SK-MEL-5 (cell line): ENCODE measurements at regions not wholly inside any gene's neighbourhood (a gene's known extent, or its start where the extent isn't known, plus 50 kb on each side); places are given as distances from the start of the nearest gene placed in this dataset.
"Not testable (repeated sequence)": the region's sequence is repeated elsewhere in the genome, so short reads cannot be mapped to it uniquely, and the experiment has no call there.

Experiments used
- DNase-seq: peaks from one replicate; pipeline ENCODE4 v3.0.0-alpha.2; 2016; ENCODE audit warnings: low read depth, low spot score
- in situ Hi-C: cut with HindIII; loops from 2 replicates; pipeline ENCODE4 v1.10.0; 2016; ENCODE audit warnings: low sequenced_read_pairs, high pct_unique_total_duplicates, low pct_unique_long_range_greater_than_20kb

DNA sequence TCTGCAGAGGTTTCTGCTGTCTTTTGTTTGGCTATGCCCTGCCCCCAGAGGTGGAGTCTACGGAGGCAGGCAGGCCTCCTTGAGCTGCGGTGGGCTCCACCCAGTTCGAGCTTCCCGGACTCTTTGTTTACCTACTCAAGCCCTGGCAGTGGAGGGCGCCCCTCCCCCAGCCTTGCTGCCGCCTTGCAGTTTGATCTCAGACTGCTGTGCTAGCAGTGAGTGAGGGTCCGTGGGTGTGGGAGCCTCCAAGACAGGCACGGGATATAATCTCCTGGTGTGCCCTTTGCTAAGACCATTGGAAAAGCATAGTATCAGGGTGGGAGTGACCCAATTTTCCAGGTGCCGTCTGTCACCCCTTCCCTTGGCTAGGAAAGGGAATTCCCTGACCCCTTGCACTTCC, 137.0 kb downstream of the DMRT2 start:
- in situ Hi-C loops, DNase-seq: not testable (repeated sequence)

DNA sequence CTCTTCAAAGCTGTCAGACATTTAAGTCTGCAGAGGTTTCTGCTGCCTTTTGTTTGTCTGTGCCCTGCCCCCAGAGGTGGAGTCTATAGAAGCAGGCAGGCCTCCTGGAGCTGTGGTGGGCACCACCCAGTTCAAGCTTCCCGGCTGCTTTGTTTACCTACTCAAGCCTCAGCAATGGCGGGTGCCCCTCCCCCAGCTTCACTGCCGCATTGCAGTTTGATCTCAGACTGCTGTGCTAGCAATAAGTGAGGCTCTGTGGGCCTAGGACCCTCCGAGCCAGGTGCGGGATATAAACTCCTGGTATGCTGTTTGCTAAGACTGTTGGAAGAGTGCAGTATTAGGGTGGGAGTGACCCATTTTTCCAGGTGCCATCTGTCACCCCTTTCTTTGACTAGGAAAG, 145.5 kb downstream of the DMRT2 start:
- DNase-seq, in situ Hi-C loops: not testable (repeated sequence)

- in situ Hi-C loops: no loop called here
- DNase-seq: no peak
Measured at GRCh38 chr9:1198085-1198484, 147.9 kb downstream of the DMRT2 start.

DNA sequence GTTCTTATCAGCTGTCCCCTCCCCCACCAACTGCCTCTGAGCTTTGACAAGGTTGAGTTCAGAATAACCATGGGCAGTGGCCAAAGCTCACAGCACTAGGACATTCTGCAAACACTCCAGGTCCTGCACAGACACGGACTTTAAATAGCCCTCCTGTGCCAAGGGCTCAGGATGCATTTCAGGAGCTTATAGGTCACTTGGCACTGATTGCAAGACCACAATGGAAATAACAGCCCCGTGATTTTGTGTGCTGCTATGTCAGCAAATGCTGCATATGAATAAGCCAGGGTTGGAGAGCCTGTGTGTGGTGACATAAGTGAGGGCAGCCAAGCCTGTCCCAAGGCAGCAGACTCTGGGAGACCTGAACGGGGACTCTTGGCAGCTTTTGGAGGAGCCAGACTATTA, 150.7 kb downstream of the DMRT2 start:
- DNase-seq: no peak
- in situ Hi-C loops: no loop called here

DNA sequence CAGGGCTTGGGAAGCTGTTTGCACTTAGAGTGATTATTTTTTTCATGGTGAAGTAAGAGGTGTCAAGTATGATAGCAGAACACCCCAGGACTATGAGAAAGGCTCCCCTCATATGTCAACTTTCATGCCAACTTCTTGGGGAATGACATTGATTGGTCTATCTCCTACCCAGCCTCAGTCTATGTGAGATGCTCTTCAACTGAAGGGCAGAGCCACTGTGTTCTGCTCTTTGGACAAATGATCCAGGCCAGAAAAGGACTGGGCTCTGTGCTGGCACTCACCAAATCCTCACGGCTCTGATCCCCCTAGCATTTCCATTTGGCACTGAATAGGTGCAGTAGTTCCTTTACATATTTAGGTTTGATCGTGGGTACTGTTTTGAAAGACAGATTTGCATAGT, 151.1 kb downstream of the DMRT2 start:
- no peak for DNase-seq
- in situ Hi-C loops: no loop called here

- in situ Hi-C loops: no loop called here
- no peak for DNase-seq
Measured at GRCh38 chr9:1201901-1202300, 151.7 kb downstream of the DMRT2 start.

- DNase-seq: no peak
- in situ Hi-C loops: no loop called here
Measured at GRCh38 chr9:1202512-1203280, 152.5 kb downstream of the DMRT2 start.

DNA sequence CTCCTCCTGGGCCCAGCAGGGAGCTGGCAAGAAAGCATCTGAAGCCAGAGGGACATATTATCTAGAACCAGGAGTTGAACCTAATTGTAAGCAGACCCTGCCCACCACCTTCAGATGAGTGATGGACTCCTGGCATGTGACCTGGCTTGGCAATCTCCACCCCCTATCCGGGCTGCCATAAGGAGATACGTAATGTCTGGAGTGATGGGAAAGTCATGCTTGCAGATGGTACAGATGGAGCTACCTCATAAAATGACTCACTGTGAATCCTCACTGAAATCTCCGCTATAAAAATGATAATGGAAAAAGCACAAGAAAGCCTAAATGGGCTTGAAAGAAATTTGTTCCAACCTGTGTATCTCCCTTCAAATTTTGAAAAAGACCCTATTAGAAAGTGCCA, 157.5 kb downstream of the DMRT2 start:
- DNase-seq: no peak
- in situ Hi-C loops: no loop called here

DNA sequence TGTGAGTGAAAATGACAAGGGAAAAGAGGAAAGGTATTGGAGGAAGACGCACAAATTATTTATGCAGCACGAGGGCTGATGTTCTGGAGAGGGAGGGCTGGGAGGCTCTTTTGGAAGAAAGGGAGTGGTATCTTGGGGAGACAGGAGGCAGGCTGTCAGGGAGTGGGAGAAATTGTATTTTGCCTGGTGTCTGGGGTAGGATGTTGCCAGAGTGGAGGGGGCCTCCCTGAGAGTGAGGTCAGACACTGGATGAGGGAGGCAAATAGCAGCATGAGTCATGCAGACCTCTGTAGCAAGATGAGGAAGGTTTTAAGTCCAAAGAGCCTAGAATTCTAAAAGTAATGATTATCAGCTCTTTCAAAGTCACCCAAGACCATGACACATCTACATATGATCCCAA, 158.0 kb downstream of the DMRT2 start:
- no peak for DNase-seq
- in situ Hi-C loops: no loop called here

DNA sequence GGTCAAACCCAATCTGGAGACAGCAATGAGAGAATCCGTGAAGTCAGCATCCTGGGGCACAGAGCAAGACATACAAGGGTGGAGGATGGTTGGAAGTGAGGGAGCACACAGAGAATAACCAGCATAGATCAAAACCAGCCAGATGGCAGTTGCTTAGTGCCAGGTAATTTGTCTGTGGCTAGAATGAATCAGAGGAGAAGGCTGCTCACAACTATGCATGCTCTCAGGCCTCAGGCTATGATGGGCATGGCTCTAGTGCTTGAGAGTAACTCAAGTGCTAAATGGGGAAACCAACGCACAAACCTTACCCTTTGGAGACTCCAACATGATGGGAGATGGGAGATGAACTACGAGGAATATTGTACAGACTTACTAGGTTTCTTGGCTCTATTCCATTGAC, 160.8 kb downstream of the DMRT2 start:
- no peak for DNase-seq

DNA sequence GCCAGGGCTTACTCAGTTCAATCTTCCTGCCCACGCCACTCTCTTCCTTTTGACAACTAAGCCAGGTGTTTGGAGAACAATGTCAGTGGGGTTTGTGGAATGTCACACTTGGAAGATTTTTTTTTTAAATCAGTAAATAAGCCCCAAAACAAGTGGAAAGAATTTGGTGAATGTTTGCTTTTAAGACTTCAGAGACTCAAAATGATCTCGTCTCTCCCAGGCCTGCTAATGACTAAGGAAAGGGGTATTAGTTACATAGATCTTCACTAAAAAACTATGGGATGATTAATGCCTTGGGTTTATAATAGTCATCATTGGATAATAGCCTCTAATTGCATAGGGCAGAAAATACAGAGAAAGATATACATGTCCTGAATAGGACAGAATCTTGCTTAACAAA, 166.4 kb downstream of the DMRT2 start:
- in situ Hi-C loops: no loop called here
- no peak for DNase-seq

More for the DNA sequence above, 160.8 kb downstream of the DMRT2 start:
- in situ Hi-C loops: no loop called here

GRCh38 chr9:1217076-1217475, 166.9 kb downstream of the DMRT2 start:
- DNase-seq: no peak

DNA sequence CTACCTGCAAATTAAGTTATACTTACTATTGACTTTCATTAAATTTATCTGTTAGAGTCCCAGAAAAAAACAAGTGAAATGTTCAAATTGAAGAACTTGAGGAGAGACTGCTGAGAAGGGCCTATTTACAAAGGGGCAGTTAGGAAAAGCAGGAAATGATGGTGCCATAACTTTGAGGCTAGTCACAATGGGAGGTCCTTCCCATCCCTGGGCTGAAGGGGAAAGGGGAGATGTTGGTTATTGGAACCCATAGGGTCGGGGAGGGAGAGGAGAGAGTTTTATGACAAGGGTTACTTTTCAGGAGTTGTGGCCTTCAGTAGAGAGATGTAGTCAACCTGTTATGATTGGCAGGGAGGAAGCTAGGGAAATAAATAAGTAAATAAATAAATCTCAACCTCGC, 169.1 kb downstream of the DMRT2 start:
- no peak for DNase-seq
- in situ Hi-C loops: no loop called here

More at GRCh38 chr9:1217076-1217475, 166.9 kb downstream of the DMRT2 start:
- in situ Hi-C loops: no loop called here

GRCh38 chr9:1221298-1221697, 171.1 kb downstream of the DMRT2 start:
- no peak for DNase-seq
- in situ Hi-C loops: no loop called here

DNA sequence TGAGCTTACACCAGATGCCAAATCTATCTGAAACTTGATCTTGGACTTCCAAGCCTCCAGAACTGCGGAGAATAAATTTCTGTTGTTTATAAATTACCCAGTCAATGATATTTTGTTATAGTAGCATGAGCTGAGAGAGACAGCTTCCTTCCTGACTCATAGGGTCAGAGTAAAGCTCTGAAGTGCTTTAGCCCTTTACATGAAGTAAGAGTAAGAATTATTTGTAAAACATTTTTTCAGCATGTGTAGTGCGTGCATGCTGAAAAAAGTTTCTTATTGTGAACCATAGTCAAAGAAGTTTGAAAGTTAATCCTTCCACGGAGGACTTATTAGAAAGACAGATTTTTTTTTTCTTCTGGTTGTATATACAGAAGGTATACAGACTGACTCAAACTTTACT, 172.4 kb downstream of the DMRT2 start:
- DNase-seq: no peak
- in situ Hi-C loops: no loop called here

DNA sequence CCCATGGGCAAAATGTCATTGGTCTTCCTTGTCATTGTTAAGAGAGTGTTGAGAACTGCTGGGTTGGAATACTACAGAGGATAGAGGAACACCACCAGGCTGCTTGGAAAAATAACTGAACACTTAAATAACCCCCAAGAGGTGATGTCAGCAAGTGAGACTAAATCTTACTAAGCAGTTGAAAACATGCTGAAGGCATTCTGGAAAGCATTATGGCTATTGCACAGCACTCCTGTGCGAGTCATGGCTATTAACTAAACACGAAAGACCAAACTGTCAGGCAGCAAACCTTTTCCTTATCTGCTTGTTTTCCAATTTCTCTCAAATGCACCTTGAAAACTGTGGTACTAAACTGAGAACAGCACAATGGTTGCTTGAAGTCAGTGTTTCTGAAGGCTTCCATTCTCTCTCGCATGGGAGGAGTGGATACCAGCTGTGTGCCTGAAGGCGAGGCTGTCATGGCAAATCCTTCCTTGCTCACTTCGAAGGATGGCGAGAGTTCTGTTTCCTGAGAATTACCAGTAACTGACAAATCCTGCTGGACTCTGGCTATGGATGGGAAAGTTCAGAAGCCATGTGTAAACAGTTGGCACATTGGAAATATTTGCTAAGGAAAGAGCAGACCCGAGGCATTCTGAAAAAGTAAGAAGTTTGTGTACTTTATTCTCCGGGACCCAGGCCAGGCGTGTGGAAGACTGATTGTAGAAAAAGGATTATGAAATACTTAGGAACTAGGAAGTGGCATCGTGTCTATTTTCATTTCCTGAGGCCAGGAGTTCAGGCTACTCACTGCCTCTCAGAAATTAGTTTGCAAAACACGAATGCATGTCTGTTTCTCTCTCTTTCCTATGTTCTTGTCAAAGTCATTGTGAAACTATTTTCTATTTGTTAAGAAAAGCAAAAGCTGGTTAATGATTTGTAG, 182.1 kb downstream of the DMRT2 start:
- no peak for DNase-seq
- in situ Hi-C loops: no loop called here

GRCh38 chr9:1233568-1233967, 183.4 kb downstream of the DMRT2 start:
- DNase-seq: no peak
- in situ Hi-C loops: no loop called here

GRCh38 chr9:1235650-1236049, 185.5 kb downstream of the DMRT2 start:
- no peak for DNase-seq
- in situ Hi-C loops: no loop called here

GRCh38 chr9:1236061-1236460, 185.9 kb downstream of the DMRT2 start:
- no peak for DNase-seq
- in situ Hi-C loops: no loop called here
